GM04503 (cell line): ENCODE measurements at regions not wholly inside any gene's neighbourhood (a gene's known extent, or its start where the extent isn't known, plus 50 kb on each side); places are given as distances from the start of the nearest gene placed in this dataset.
"Not testable (repeated sequence)": the region's sequence is repeated elsewhere in the genome, so short reads cannot be mapped to it uniquely, and the experiment has no call there.

ENCODE experiments used
- DNase-seq: peaks from one replicate; pipeline ENCODE4 v3.0.0-alpha.2; 2012; ENCODE audit warnings: low read depth

GRCh38 chr13:78866076-78866475 lies 207.1 kb upstream of the OBI1 start:
- not testable (repeated sequence) for DNase-seq

GRCh38 chr13:78862446-78862845 lies 203.5 kb upstream of the OBI1 start:
- no peak for DNase-seq

GRCh38 chr13:78852709-78853108 lies 193.8 kb upstream of the OBI1 start:
- no peak for DNase-seq

DNA sequence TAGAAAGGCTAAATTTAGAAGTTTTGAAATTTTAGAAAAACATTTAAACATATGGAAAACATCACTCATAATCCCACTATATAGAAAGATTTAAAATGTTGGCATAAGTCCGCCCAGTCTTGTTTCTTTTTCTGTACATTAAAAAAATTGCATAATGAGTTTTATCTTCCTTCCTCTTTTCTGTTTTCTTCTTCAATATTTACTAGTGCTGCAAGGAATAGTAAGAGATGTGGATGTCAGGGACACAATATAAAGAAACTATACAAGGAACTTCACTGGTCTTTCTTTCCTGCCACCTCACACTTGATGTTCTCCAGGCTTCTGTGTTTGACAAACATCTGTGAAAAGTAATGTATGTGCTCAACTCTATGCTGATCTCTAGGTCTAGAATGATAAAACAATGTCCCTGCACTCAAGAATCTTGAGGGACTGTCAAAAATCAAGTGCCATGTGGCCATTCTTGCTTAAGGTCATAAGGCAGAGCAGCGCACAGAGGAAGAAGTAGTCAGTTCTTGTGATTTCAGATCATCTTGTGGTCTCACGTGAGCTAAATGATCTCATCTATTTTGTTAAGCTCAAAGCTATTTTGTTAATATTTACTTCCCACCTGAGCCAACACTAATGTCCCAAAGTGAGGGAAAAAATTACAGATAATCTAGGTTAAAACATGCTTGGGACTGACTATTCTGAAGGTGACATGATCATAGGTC lies 186.9 kb upstream of the OBI1 start:
- no peak for DNase-seq

DNA sequence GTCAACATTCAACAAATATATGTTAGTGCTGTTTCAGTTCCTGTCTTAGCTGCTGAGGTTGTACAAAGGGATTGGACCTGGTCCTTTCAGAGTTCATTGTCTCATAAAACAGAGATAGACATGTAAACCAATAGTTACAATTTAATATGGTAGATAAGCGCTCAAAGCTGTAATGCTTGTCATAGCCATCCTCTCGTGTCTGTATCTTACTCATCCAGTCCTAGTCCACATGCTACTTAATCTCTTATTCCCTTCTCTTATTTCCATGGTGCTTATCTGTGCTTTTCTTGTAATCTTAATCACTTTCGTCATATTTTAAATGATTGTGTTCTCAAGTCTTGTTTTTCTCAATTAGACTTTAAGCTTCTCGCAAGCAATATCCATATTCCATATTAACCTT lies 185.2 kb upstream of the OBI1 start:
- no peak for DNase-seq

DNA sequence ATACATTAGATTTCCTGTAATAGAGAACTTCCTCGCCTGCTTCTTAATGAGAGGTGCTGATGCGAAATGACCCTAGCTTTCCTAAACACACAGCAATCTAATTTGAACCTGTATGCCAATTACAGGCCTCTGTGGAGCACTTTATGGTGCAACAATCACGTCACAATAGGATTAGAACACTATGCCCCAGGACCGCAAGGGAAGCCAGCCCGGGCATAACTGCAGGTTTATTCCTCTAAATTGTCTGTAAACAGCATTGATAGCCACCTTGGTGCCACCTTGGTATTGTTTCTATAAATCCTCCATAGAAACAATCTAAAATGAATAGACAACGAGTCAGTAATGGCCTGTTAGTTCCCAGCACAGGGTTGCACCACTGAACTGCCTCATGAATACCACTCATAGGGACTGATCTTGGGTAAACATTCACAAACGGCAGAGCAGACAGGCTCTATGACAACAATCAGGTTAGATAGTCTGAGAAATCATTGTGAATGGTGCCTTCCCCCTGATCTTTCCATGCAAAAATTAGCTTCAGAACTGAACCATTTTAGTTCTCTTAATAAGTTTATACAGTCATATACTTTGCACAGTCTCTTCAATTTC lies 182.5 kb upstream of the OBI1 start:
- DNase-seq: no peak

DNA sequence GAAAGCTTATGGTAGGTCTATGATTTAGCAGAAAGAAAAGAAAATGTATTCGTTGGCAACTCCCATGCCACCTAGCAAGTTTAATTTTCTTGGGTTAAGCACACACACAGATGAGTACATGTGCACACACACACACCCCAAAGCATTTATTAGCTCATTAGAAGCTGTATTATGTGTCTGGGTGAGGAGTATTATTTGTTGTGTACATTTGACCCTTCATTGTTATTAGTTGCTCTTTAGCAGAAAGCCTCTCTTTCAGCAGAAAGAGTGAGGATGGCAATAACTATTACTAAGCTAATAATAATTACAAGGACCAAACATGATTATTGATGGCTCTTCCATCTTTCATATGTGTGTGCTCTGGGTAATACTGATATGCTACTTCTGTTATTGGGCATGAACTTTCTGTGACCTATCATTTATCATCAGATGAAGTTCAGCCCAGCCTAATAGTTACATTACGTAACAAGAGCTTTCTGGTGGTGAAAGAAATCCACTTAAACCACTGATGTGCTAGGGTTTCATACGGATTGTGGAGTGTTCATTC lies 177.4 kb upstream of the OBI1 start:
- no peak for DNase-seq

GRCh38 chr13:78832461-78832860 lies 173.5 kb upstream of the OBI1 start:
- no peak for DNase-seq

DNA sequence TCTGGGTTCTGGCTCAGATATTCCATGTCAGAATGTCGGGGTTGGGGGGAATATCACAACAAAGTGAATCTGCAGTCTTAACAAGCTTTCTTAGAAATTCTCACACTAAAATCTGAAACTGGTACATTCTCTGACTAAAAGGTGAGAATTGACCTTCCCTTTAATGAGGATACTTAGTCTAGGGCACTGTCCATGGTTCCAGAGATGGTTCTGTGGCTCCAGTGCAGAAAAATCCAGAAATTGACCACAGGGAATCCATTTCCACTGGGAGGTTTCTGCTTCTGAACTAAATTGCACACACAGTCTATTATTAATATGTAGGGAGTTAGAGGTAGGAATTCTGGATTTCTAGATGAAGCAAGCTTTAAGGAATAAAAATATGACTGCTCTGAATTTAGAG lies 171.6 kb upstream of the OBI1 start:
- DNase-seq: no peak

DNA sequence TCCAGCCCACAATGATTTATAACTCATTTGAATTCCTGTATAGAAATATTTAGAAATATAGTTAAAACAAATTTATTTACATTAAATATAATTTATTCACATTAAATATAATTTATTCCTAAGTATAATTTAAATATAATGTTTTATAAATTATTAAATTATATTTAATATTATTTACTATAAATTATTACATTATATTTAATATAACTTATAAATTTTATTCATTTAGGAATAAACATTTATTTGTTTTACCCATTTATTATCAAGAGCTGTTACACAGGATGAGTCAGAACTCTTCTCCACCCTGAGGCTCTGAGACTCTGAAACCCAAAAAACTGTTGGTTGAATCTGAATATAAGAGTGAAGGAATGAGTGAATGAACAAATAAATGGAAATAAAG lies 170.9 kb upstream of the OBI1 start:
- no peak for DNase-seq

DNA sequence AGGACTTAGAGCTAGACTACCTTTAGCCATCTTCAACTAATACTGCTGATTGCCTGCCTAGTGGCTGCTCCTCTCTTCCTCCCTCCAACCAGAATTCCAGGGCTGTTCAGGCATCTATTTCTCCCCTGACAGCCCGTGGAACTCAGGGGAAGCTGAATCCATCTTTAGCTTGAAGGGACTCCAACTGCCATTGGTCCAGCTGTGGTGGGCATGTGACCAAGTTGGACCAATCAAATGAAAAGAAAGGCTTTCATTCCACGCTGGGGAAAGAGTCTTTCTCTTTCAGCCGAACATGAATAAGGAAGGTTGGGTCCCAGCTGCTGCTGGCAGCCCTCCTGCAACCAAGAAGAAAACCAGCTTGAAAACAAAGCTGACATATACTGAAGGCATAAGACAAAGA lies 168.5 kb upstream of the OBI1 start:
- DNase-seq: no peak

DNA sequence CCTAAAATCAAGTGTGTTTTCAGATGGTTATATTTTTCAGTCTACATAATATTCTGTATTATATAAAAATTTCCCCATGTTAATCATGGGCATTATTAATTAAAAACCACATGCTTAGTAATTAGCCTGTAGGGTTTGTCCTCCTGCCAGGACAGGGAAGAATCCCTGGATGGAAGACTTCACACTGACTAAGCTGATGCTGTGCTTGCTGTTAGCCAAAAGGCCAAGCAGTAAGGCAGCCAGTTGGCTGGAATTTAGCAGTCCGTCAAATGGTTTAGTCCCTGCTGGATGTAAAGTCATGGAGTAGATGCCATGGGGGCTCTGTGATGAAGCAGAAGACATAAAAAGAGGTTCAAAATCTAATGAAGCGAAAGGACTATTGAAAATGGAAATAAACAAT lies 168.0 kb upstream of the OBI1 start:
- no peak for DNase-seq

DNA sequence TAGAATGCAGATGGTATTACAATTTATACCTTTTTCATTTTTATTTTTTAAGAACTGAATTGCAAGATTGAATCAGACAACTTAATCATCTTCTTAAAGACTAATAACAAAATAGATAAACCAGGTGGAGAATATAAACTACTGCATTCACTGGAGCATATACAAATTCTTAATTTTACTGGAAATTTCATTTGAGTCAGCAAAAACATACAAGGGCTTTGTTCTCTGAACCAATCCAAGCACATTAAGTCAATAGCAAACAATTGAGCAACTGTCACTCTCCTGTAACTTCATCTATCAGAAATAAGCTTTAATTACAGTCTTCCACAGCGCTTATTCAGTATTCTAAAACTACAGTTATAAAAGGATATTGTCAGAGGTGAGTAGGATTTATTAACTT lies 167.4 kb upstream of the OBI1 start:
- DNase-seq: no peak

DNA sequence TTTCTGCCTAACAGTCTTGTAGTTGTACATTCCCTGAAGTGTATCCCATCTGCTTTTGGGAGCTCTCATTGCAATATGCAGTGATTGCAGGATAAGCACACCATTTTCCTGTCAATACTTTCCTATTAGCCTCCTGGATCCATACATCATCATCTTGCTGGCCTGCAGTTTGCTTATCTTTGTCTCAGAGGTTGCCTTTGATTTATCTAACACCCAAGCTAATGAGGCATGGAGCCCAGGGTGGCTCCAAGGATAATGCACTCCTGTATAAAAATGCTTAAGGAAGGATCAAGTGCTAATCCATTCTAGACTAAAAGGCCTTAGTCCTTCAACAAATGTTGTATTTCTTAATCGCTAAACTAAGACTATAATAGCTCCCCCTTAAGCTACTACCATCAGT lies 161.6 kb upstream of the OBI1 start:
- DNase-seq: no peak

DNA sequence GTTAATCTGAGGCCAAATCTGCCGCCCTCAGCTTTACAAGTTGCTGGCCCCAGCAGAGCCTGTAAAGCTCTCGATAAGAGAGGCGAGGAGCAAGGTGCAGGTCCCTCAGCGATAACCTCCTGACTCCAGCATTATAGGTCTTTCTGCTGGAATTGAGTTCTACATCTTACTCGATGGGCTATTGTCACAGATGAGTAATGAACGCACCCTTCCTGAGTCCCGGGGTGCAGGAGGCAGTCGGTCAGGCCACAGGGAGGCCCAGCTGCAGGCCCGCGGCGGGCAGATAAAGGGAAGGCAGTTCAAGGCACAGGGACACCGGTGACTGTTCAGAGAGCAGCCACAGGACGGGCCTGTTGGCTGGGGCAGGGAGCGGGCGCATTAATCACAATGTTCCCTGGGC lies 157.6 kb upstream of the OBI1 start:
- no peak for DNase-seq

GRCh38 chr13:78816154-78816553 lies 157.2 kb upstream of the OBI1 start:
- DNase-seq: no peak

DNA sequence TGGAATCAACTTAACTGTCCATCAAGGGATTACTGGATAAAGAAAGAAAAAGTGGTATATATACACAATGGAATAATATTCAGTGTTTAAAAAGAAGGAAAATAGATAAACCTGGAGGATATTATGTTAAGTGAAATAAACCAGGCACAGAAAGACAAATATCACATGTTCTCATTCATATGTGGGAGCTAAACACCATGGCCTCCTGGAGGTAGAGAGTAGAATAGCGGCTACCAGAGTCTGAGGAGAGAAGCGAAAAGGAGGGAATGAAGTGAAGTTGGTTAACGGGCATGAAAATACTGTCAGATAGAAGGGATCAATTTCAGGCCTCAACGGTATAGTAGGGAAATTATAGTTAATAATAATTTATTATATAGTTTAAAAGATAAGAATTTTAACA lies 147.5 kb upstream of the OBI1 start:
- DNase-seq: no peak

- DNase-seq: no peak
These were observed 144.0 kb upstream of the OBI1 start for GRCh38 chr13:78802912-78803311.

DNA sequence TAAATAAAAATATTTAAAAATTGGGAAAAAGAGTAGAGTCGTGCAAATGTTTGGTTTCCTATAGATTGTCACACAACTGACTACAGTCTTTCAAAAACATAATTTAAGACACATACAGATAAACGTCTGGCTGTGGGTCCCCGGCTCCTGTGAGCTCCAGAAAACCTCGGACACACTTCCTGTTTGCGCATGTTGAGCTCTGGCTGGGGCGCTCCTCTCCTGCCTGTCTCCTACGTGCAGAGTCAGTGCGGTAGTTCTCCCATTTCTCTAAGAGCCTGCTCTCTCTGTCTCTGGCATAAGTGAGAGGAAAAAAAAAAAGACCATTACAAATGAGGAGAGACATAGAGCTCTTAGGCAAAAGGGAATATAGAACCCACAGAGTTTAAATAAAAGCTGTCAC lies 128.2 kb upstream of the OBI1 start:
- DNase-seq: no peak

- no peak for DNase-seq
These were observed 127.5 kb upstream of the OBI1 start for GRCh38 chr13:78786459-78786858.

DNA sequence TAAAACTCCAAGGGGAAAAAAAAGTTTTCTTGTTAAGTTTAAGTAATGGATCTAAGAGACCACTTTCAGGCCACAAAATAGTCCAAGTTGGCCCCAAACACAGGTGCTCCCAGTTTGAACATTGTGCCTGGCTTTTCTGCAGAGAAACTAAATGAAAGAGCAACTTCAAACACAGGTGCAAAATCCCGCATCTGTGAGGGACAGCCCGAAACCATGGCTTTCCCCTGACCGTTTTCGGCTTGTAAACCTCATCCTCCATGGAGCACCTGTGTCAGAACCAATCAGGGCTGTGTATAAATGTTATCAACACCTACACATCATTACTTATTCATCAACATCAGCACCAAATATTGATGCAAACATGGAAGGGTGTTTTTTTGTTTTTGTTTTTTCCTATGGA lies 126.8 kb upstream of the OBI1 start:
- DNase-seq: no peak

- DNase-seq: no peak
These were observed 125.2 kb upstream of the OBI1 start for GRCh38 chr13:78784014-78784750.

DNA sequence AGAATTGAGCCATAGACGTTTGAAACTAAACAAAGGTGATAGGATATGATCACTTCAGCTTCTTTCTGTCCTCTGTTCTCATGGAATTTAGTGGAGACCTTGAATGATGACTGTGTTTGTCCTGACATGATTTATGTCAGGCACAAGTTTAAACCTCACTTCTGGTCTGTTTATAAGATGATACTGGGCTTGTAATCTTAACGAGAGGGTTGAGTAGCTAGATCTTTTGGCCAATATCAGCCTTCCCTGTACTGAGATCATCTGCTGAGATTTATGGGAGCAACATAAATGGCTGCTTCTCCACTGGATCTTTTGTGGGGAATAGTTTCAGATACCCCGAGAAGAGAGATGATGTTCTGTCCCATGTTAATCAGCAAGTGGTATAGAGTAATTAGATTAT lies 121.8 kb upstream of the OBI1 start:
- DNase-seq: no peak
